ENCODE measurements at regions not wholly inside any gene's neighbourhood (a gene's known extent, or its start where the extent isn't known, plus 50 kb on each side); places are given as distances from the start of the nearest gene placed in this dataset.

- TF ChIP-seq CTCF (IDR thresholded peaks at IDR 0.05) (no peak), EP300 (IDR thresholded peaks at IDR 0.05) (no peak)
Observed at GRCh38 chrX:6965729-6966128, 181.8 kb upstream of the STS start.
